HG03039 (cell line): ENCODE measurements at regions not wholly inside any gene's neighbourhood (a gene's known extent, or its start where the extent isn't known, plus 50 kb on each side); places are given as distances from the start of the nearest gene placed in this dataset.
A peak's percentile ranks its signal among the peaks of the same experiment; 100 is the strongest.

Source experiments
- ATAC-seq: cut with Tn5 transposase; IDR thresholded peaks from one replicate; pipeline ENCODE4 v1.9.1; 2021; ENCODE audit warnings: mild to moderate bottlenecking, moderate library complexity; ENCODE audit not compliant: unreplicated experiment

GRCh38 chr5:7955476-7955875 is 86.5 kb downstream of the MTRR start:
- ATAC-seq: no peak

- ATAC-seq: no peak
These were observed 88.4 kb downstream of the MTRR start for GRCh38 chr5:7957329-7957728.

- no peak for ATAC-seq
These were observed 91.2 kb downstream of the MTRR start for GRCh38 chr5:7960142-7960541.

- ATAC-seq: no peak
These were observed 92.6 kb downstream of the MTRR start for GRCh38 chr5:7961540-7961939.

- ATAC-seq: peak; percentile 76
These were observed 101.9 kb downstream of the MTRR start for GRCh38 chr5:7970816-7971215.

GRCh38 chr5:7976411-7977190 is 107.7 kb downstream of the MTRR start:
- ATAC-seq: no peak

GRCh38 chr5:7978114-7978513 is 109.2 kb downstream of the MTRR start:
- no peak for ATAC-seq

DNA sequence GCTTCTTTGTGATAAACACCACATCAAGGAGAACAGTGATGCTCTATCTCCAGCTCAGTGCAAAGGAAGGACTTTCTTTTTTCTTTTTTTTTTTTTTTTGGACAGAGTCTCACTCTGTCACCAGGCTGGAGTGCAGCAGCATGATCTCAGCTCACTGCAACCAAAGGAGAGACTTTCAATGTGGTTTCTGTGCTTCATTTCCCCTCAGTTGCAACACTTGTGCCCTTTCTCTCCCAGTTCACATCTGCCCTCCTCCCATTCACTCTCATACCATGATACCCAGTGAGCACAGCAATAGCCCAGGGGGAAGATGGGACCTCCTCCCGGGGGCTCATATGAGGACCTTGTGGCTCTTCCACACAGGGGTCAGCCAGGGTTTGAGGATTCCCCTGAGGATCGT is 110.0 kb downstream of the MTRR start:
- no peak for ATAC-seq

DNA sequence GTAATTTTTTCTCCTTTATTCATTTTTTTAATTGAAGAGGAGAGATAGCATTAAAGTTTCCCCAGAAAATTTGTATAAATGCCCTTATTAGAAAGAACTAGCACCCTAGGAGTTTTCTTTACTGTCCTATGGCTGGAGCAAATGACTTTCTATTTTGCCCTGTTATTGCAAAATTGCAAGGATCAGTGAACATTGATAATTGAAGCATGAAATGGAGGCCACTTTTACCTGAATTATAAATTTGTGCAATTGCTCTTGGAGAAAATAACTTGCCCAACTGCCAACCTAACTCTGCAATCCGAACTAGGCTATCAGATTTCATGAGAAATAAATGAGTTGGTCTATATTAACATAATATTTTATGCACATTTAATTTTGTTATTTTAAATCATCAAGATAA is 111.9 kb downstream of the MTRR start:
- no peak for ATAC-seq

DNA sequence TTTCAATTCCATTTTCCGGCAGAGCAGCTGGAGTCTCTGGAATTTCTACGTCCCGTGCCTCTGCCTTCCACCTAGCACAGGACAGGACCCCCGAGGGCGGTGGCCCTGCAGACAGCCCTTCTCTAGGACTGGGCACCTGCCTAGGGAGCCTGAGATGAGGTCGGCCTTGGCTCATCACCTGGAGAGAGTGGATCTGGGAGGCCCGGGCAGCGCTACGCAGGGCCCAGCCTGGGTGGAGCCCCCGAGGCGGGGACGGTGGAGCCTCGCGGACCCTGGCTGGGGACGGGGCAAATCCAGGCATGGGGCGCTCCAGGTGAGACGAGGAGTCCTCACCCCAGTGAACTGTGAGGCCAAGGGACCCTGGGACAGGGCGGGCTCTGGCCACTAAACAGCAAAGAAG is 114.5 kb downstream of the MTRR start:
- ATAC-seq: no peak

- no peak for ATAC-seq
These were observed 122.3 kb downstream of the MTRR start for GRCh38 chr5:7991125-7991821.

DNA sequence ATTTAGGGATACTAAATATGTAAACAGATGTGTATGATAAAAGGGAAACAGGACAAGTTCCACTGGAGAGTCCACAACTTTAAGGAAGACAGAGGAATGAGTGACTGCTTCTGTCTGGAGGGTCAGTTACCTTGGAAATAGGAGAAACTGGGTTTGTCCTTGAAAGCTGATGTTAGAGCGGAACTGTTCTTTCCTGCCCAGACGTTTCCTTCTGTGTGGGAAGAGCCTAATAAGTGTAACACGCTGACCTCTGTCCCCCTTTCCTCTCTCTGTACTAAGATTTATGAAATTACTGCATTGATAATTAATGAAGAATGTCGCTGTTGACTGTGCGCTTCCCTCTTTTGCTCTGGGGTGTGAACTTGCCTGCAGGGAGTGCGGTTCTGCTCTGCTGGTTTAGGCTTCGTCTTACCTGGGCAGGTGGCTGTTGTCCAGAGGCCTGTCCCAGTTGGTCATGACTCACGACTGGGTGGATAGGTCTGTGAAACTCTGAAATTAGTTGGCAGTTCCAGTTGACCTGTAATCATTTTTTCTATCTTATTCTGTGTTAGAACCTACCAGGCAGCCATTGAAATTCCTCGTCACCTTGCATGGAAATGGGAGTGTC is 126.8 kb downstream of the MTRR start:
- ATAC-seq: no peak

DNA sequence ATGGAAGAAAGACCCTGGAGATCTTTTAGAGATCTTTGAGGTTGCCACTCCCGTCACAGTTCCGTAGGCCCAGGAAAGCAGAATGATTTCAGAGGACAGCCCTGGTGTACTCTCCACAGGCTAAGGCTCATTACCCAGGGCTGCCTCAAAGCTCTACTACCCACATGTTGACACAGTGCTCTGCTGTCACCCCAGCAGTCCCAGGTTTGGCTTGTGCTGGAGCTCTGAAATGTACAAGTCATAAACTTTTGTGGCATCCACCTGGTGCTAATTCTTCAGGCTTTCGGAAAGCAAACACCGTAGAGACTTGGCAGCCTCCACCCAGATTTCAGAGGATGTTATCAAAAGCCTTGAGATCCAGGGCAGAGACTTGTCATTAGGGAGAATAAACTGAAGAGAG is 136.5 kb downstream of the MTRR start:
- no peak for ATAC-seq

DNA sequence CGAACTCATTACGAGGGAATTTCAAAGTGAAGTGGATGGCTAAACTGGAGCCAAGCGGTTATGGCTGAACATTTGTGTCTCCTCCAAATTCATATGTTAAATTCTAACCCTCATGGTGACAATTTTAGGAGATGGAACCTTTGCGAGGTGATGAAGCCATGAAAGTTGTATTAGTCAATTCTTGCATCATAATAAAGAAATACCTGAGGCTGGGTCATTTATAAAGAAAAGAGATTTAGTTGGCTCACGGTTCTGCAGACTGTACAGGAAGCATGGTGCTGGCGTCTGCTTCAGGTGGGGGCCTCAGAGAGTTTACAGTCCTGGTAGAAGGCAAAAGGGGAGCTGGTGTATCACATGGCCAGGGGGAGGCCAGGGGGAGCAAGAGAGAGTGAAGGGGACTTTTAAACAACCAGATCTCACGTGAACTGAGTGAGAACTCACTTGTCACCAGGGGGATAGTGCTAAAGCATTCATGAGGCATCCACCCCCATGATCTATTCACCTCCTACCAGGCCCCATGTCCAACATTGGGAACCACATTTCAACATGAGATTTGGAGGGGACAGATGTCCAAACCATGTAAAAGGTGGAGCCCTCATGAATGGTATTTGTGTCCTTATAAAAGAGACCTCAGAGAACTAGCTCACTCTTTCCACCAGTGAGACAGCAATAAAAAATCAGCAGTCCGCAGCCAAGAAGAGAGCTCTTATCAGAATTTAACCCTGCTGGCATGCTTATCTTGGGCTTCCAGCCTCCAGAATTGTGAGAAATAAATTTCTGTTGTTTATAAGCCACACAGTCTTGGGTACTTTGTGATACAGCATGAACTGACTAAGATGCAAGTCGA is 143.4 kb downstream of the MTRR start:
- ATAC-seq: no peak

GRCh38 chr5:8013948-8014710 is 145.2 kb downstream of the MTRR start:
- no peak for ATAC-seq

DNA sequence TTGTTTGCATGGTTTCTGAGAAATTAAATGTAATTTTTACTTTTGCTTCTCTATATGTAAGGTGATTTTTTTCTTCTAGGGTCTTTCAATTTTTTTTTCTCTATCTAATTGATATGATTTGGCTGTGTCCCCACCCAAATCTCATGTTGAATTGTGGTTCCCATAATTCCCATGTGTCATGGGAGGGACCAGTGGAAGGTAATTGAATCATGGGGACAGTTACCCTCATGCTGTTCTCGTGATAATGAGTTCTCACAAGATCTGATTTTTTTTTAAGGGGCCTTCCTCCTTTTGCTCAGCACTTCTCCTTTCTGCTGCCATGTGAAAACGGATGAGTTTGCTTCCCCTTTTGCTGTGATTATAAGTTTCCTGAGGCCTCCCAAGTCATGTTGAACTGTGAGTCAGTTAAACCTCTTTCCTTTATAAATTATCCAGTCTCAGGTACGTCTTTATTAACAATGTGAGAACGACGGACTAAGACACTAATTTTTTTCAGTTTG is 150.8 kb downstream of the MTRR start:
- ATAC-seq: no peak

GRCh38 chr5:8020861-8021514 is 152.0 kb downstream of the MTRR start:
- ATAC-seq: no peak

GRCh38 chr5:8028243-8028642 is 159.3 kb downstream of the MTRR start:
- no peak for ATAC-seq

- no peak for ATAC-seq
These were observed 164.3 kb downstream of the MTRR start for GRCh38 chr5:8033261-8033660.

DNA sequence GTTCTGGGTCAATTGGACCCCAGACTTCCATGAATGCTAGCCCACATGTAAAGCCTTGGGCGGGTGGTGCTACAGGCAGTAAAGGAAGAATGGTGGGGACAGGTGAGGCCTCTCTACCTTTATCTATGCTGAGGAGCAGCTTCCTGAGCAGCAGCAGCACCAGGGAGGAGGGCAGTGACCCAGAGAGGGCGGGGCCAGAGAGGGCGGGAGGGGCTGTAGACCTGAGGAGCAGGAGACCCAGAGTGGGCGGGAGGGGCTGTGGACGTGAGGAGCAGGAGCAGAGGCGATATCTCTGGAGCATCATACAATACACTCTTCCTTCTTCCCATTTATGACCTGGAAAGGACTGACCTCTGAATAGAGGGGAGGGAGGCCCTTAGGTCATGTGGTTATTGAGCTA is 165.9 kb downstream of the MTRR start:
- no peak for ATAC-seq
